ENCODE measurements at regions not wholly inside any gene's neighbourhood (a gene's known extent, or its start where the extent isn't known, plus 50 kb on each side); places are given as distances from the start of the nearest gene placed in this dataset.
"Not testable (repeated sequence)": the region's sequence is repeated elsewhere in the genome, so short reads cannot be mapped to it uniquely, and the experiment has no call there.

DNA sequence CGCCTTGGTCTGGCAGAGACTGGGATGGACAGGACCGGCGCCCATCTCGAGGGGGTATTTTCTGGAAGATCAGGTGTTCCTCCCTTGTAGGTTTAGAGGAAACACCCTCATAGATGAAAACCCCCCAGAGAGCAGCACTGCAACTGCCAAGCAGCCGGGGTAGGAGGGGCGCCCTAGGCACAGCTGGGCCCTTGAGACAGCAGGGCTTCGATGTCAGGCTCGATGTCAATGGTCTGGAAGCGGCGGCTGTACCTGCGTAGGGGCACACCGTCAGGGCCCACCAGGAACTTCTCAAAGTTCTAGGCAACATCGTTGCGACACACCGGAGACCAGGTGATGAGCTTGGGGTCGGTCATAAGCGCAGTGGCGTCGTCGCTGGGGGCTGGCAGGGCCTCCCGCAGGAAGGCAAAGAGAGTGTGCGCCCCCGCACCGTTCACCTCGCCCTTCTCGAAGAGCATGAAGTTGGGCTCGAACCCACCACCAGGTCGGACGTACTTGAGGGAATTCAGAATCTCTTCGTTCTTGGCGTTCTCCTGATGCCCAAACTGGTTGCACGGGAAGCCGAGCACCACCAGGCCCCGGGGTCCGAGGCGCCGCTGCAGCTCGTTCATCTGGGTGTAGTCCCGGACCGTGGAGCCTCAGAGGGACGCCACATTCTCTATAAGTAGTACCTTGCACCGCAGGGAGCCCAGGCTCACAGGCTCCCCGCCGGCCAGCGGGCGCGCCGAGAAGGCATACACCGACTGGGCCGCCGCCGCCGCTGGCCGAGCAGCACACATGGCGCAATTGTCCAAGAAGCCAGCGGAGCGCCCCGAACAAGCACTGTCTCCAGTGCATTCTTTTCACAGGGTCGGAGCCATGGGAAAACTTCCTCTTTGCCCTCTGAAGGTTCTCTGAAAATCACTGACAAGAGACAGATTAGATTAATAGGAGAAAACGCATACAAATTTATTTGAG lies 59.0 kb upstream of the ATXN3L start:
- peak; percentile 20 for DNase-seq

DNA sequence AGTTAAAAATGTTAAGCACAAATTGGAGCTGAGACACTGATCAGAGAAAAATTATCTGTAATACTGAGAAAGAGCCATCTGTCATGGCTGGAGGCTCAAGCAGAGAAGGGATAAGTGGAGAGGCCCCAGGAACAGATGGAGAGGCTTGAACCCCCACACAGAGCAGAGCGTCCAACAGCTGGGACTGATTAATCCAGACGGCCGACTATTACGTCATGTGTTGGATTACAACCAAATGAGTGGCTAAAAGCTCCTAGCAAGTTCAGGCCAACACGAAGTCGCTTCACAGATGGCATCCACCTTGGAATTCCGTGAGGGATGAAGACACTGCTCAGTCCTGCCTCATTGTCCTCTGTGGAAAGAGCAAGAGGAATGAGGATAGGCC lies 57.7 kb upstream of the ATXN3L start:
- no peak for DNase-seq

DNA sequence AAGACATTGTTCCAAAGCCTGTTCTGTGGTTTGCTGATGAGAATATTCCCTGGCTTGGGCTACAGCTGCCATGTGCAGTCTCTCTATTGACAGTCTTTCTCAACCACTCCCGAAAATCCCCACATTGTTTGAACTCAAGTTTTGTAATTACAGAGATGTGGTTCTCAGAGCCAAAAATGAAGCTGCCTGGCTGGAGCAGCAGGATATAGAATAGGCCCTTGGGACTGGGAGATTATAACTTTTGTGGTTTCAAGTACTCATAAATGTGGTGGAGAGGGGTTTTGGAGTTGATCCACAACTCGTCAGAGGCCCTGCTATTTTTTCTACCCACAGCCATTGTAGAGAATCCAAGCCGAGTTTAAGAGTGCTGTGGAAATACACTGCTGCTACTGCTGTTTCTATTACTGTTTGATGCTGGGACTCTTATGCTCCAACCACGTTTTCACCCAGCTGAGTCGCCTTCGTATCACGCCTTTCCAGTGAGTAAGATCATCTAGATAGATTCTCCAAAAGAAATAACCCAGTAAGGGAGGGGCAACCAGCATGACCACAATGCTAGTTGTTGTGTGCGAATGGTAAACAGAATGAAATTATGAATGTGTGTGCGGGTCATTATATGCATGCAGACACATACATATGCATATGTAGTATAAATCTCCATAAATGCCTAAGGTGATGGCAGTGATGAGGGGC lies 57.1 kb upstream of the ATXN3L start:
- no peak for DNase-seq

DNA sequence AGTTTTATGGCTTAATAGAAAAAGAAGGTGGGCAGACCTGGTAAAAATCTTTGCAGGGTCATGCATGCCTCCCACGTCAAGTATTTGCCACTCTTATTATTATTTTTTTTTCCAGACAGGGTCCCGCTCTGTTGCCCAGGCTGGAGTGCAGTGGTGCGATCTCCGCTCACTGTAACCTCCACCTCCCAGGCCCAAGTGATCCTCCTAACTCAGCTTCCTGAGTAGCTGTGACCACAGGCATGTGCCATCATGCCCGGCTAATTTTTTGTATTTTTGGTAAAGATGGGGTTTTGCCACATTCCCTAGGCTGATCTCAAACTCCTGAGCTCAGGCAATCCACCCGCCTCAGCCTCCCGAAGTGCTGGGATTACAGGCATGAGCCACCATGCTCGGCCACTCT lies 55.7 kb upstream of the ATXN3L start:
- not testable (repeated sequence) for DNase-seq

DNA sequence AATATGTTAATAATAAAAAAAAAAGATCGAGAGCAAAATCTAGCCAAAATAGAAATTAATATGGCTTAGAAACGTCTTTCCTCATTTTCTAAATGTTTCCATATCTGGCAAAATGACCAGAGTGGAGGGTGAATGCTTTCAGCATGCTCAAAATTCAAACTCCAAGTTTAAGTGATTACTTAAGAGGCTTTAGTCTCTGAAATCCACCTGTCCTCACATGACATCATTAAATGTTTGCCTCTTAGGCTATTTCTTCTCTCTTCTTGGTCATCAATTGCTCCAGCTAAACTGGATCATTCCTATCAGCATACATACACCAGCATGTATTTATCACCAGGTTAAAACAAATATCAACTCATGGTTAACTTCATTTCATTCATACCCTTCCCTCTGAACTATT lies 54.5 kb upstream of the ATXN3L start:
- no peak for DNase-seq

DNA sequence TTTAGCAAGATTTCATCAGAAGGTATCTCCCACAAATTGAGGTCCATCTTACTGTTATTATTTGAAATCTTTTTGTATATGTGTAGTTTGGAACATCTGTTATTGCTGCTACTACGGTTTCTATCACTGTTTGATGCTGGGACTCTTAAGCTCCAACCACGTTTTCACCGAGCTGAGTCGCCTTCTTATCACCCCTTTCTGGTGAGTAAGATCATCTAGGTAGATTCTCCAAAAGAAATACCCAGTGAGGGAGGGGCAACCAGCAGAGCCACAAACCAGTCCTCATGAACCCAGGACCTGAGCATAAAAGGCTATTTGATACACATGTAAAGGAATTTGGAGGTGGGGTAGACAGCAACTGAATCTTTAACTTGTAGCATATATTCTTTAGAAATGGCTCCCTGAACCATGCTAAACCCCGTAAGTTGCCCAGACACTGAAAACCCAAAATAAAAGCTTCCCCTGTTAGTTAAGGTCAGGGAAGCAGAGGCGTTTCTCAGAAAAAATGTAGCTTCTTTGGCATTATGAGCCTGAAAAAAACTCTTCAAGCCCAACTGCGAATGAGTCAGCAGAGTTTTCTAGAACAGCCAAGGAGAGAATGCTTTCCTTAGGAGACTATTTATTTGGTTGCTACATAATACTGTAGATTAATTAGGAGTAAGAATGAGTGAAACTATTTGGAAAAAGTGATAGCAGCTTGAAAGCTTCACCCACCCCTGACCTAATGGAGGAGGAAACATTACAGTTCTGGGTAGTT lies 53.8 kb upstream of the ATXN3L start:
- no peak for DNase-seq

DNA sequence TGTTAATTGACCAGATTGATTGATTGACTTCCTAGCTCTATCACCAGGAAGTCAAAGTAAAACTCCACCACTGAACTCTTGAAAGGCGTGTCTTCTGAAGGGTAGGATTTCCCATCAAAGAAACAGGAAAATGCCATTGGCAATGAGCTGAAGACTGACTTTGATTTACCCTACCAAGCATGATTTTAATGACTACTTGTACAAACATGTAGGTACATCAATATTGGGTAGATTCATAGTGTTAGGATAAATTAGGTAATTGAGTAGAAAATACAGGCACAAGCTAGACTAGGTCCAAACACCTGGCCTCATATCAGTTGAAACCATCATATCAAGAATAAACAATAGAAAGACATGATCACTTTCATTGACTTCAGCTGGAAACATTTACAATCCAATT lies 53.2 kb upstream of the ATXN3L start:
- DNase-seq: no peak

DNA sequence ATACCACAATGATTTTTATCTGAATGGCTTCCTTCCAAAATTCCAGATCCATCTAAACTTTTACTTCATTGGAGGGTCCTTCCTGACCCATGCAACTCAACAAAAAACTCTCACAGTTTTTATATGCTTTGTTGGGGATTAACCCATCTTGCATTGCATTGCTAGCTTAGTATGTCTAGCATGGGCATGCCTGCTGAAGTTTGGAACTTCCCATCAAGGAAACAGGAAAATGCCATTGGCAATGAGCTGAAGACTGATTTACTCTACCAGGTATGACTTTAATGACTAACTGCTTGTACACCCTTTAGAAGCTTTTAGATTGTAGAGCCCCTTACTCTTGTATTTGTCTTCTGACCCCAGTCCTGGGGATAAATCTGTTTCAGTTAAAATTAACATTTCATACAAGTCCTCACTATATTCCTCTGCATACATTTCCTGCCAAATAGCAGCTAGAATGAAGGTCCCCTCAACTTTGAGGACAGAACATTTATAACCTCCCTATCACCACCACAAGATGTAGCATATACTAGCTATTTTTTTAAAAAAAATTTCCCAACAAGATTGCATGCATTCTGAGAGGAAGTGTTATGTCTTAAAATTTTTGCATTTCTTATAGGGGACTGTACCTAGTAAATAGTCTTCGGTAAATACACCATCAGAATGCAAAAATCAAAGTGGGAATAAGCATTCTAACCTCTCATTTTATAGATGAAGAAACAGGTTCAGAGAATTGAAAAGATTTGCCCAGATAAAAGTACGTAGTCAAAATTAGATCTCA lies 52.5 kb upstream of the ATXN3L start:
- DNase-seq: no peak

DNA sequence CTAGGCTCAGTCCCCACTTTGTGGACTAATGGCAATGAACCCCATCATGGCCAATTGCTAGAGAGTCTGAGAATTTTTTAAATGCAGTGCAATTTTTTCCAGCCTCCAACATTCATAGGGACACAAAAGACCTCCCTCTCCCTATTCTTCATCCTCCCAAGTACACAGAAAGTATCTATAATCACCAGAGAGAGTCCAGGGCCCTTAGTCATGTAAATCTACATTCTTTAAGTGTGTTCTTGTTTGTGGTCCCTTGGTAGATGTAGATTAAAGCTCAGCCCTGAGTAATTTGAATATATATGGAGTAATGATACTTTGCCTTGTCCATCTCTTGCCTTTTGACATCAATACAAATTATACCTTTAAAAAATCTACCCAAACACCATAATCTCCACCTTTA lies 51.3 kb upstream of the ATXN3L start:
- no peak for DNase-seq

DNA sequence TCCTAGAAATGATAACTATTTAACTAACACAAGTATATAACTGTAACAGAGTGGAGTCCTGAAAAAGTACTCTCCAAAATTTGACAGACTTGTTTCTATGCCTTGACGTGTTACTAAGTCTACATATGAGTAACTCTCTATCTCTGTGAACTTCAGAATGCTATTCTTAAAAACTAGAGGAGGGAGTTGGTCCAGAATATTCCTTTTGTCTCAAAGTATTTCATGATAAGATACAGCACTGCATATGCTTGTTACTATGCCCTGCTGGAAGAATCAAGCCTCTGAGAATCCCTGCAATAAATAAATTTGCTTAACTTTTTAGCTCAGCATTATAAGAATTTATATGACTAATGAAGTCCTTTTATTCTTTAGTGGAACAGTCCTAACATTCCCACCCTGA lies 50.9 kb upstream of the ATXN3L start:
- no peak for DNase-seq

Measured in CD4-positive, alpha-beta T cell treated with Interleukin-12 subunit alpha and Interleukin-12 subunit beta, for 1 hour (primary cell).